Keratinocyte (primary cell): ENCODE measurements at regions not wholly inside any gene's neighbourhood (a gene's known extent, or its start where the extent isn't known, plus 50 kb on each side); places are given as distances from the start of the nearest gene placed in this dataset.

Experiments
- DNase-seq: peaks from one replicate; pipeline ENCODE4 v3.0.0-alpha.2; 2011; ENCODE audit warnings: low read depth, missing footprints, low spot score
- FAIRE-seq: peaks from 2 replicates; lab custom pipeline; 2011; peaks lifted over from hg19 to GRCh38; lab: Jason Lieb, UNC
- H2AFZ ChIP-seq: 2 replicates; pipeline ENCODE4 v1.6.0; 2012; ENCODE audit warnings: low read length, control low read depth, inconsistent platforms; ENCODE audit not compliant: control insufficient read depth
- H3K27ac ChIP-seq: 2 replicates; pipeline ENCODE4 v1.5.1; 2011; ENCODE audit warnings: low read length; ENCODE audit not compliant: control insufficient read depth, insufficient read depth
- H3K27me3 ChIP-seq: 3 replicates; pipeline ENCODE4 v1.6.0; 2011; ENCODE audit warnings: low read length; ENCODE audit not compliant: control insufficient read depth, insufficient read depth; ENCODE audit errors: extremely low read depth
- H3K36me3 ChIP-seq, 2 experiments: 2 replicates in 1 of 2; 3 replicates in 1 of 2; pipeline ENCODE4 v1.5.1; 2011; ENCODE audit warnings: low read length in 2 of 2, mild to moderate bottlenecking in 1 of 2; ENCODE audit not compliant: control insufficient read depth in 2 of 2, insufficient read depth in 2 of 2; ENCODE audit errors: extremely low read depth in 1 of 2
- H3K4me1 ChIP-seq: 3 replicates; pipeline ENCODE4 v1.5.1; 2011; ENCODE audit warnings: low read length; ENCODE audit not compliant: control insufficient read depth, insufficient read depth; ENCODE audit errors: extremely low read depth
- H3K4me2 ChIP-seq: 3 replicates; pipeline ENCODE4 v1.6.0; 2011; ENCODE audit warnings: low read depth, low read length; ENCODE audit not compliant: control insufficient read depth, insufficient read depth; ENCODE audit errors: extremely low read depth
- H3K4me3 ChIP-seq, 3 experiments: fragments of 200-600 bp in 1 of 3; sonication (generic) in 1 of 3; 2 replicates in 2 of 3; 3 replicates in 1 of 3; pipeline ENCODE4 v1.5.1; 2011 to 2016; ENCODE audit warnings: low read length in 3 of 3, mild to moderate bottlenecking in 3 of 3, control low read depth in 2 of 3, inconsistent platforms in 1 of 3, low read depth in 1 of 3, mixed read lengths in 1 of 3, mixed run types in 1 of 3, moderate library complexity in 1 of 3; ENCODE audit not compliant: control insufficient read depth in 2 of 3, insufficient read depth in 2 of 3; ENCODE audit errors: extremely low read depth in 1 of 3
- H3K79me2 ChIP-seq: 2 replicates; pipeline ENCODE4 v1.6.0; 2012; ENCODE audit warnings: low read length; ENCODE audit not compliant: control insufficient read depth, insufficient read depth
- H3K9ac ChIP-seq: 3 replicates; pipeline ENCODE4 v1.6.0; 2011; ENCODE audit warnings: low read length; ENCODE audit not compliant: control insufficient read depth, insufficient read depth; ENCODE audit errors: extremely low read depth
- H3K9me1 ChIP-seq: 3 replicates; pipeline ENCODE4 v1.6.0; 2011; ENCODE audit warnings: low read length; ENCODE audit not compliant: control insufficient read depth, insufficient read depth; ENCODE audit errors: extremely low read depth
- H3K9me3 ChIP-seq: 2 replicates; pipeline ENCODE4 v1.5.1; 2012; ENCODE audit warnings: low read depth, low read length; ENCODE audit not compliant: control insufficient read depth
- H4K20me1 ChIP-seq: 3 replicates; pipeline ENCODE4 v1.6.0; 2011; ENCODE audit warnings: low read length; ENCODE audit not compliant: control insufficient read depth, insufficient read depth; ENCODE audit errors: extremely low read depth
- EZH2 ChIP-seq: IDR thresholded peaks from one replicate; pipeline ENCODE4 v1.6.1; 2012; ENCODE audit warnings: inconsistent platforms, mild to moderate bottlenecking, low read length, moderate library complexity
- dilution Hi-C: fragments of 300-500 bp; cut with MboI; formaldehyde crosslinking; loops from one replicate; pipeline ENCODE4 v1.7.0; 2020; ENCODE audit warnings: low sequenced_read_pairs; ENCODE audit not compliant: extremely low pct_ligation_motif_present
- TF ChIP-seq, protein P1 (sequence below), 3 experiments: IDR thresholded peaks in 1 of 3; conservative IDR thresholded peaks in 1 of 3; optimal IDR thresholded peaks in 1 of 3; 2 replicates in 2 of 3; 3 replicates in 1 of 3; pipeline versions ENCODE3 to v1.5.1; 2011; ENCODE audit warnings: low read length in 3 of 3, mild to moderate bottlenecking in 3 of 3, moderate library complexity in 2 of 3, control low read depth in 1 of 3, inconsistent platforms in 1 of 3; ENCODE audit not compliant: insufficient read depth in 2 of 3; ENCODE audit errors: extremely low read depth in 1 of 3

- Histone ChIP-seq H3K36me3 (no peaks in the 10 kb centered on the region), H4K20me1 (no peaks in the 10 kb centered on the region), H3K4me2 (no peak overlapping the region), H3K9me1 (no peaks in the 10 kb centered on the region), H3K9me3 (no peaks in the 10 kb centered on the region), H3K4me3 (no peak overlapping the region), H2AFZ (no peak overlapping the region), H3K4me1 (no peaks in the 10 kb centered on the region), H3K9ac (no peak overlapping the region), H3K27me3 (no peaks in the 10 kb centered on the region), H3K27ac (no peak overlapping the region), H3K79me2 (no peaks in the 10 kb centered on the region)
- FAIRE-seq (no peak), DNase-seq (no peak)
- no peak for TF ChIP-seq EZH2
- TF ChIP-seq, protein P1, sequence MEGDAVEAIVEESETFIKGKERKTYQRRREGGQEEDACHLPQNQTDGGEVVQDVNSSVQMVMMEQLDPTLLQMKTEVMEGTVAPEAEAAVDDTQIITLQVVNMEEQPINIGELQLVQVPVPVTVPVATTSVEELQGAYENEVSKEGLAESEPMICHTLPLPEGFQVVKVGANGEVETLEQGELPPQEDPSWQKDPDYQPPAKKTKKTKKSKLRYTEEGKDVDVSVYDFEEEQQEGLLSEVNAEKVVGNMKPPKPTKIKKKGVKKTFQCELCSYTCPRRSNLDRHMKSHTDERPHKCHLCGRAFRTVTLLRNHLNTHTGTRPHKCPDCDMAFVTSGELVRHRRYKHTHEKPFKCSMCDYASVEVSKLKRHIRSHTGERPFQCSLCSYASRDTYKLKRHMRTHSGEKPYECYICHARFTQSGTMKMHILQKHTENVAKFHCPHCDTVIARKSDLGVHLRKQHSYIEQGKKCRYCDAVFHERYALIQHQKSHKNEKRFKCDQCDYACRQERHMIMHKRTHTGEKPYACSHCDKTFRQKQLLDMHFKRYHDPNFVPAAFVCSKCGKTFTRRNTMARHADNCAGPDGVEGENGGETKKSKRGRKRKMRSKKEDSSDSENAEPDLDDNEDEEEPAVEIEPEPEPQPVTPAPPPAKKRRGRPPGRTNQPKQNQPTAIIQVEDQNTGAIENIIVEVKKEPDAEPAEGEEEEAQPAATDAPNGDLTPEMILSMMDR (optimal IDR thresholded peaks at IDR 0.05 in 1 of 3, IDR thresholded peaks at IDR 0.05 in 1 of 3, conservative IDR thresholded peaks at IDR 0.05 in 1 of 3; ENCODE audit: extremely low read depth in 1 of 3, insufficient read depth in 2 of 3, low read length in 3 of 3) = no peak
- dilution Hi-C loops = no loop called here
Observed at GRCh38 chr11:127726367-127726766, 725.8 kb upstream of the KIRREL3 start.

DNA sequence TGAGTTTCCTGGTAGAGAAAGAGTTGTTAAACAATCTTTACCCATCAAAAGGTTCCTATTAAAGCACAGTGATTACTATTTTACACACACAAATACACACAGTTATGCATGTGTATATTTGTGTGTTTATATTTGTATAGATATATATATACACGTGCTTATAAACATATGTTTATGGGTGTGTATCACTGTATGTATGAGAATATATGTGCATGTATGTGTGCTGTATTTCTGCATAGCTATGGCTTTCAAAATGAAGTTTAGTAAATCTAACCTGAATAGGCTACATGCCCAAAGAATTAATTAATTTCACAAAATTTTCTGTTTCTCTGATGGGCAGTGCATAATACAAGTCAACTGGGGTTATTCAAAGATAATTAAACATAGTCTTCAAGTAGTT lies 723.1 kb upstream of the KIRREL3 start:
- Histone ChIP-seq H3K27me3 (no peaks in the 10 kb centered on the region), H3K9me3 (no peaks in the 10 kb centered on the region), H4K20me1 (no peaks in the 10 kb centered on the region), H3K4me2 (no peak overlapping the region), H3K27ac (no peak overlapping the region), H3K9me1 (no peaks in the 10 kb centered on the region), H3K36me3 (no peaks in the 10 kb centered on the region), H2AFZ (no peak overlapping the region), H3K4me3 (no peak overlapping the region), H3K4me1 (no peaks in the 10 kb centered on the region), H3K79me2 (no peaks in the 10 kb centered on the region), H3K9ac (no peak overlapping the region)
- dilution Hi-C loops = no loop called here
- no peak for DNase-seq
- FAIRE-seq = no peak
- TF ChIP-seq, protein P1 (optimal IDR thresholded peaks at IDR 0.05 in 1 of 3, IDR thresholded peaks at IDR 0.05 in 1 of 3, conservative IDR thresholded peaks at IDR 0.05 in 1 of 3; ENCODE audit: extremely low read depth in 1 of 3, insufficient read depth in 2 of 3, low read length in 3 of 3) = no peak
- no peak for TF ChIP-seq EZH2
